Astrocyte of the spinal cord (primary cell): ENCODE measurements at regions not wholly inside any gene's neighbourhood (a gene's known extent, or its start where the extent isn't known, plus 50 kb on each side); places are given as distances from the start of the nearest gene placed in this dataset.

ENCODE experiments used
- DNase-seq: peaks from one replicate; pipeline ENCODE4 v3.0.0; 2011; ENCODE audit warnings: low read depth, low spot score
- H3K4me3 ChIP-seq: 2 replicates; pipeline ENCODE4 v1.5.1; 2011; ENCODE audit warnings: low read depth, mild to moderate bottlenecking, low read length, moderate library complexity
- in situ Hi-C: cut with HindIII; loops from 2 replicates; pipeline ENCODE4 v1.10.0; 2017; ENCODE audit warnings: low sequenced_read_pairs
- TF ChIP-seq, protein P1 (sequence below): IDR thresholded peaks from 2 replicates; pipeline ENCODE4 v1.5.1; 2012; ENCODE audit warnings: low read depth, mild to moderate bottlenecking, low read length, inconsistent platforms

DNA sequence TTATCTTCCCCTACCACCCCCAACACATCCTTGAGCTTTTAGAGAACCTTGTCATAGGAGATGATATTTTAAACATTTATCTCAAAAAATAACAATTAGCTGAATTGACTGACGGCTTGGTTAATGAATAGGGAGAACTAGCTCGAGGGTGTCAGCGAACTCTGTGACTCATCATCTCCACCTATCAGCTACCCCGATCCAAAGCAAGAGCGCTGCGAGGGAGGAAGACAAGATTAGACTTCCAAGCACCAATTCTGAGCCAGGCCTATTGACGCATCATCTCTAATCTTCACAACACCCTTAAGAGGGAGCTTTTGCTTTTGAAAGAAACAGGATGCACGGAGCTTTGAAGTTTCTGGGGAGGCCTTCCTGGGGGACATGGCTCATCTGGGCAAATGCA lies 51.0 kb upstream of the GALNT18 start:
- no peak for DNase-seq
- no peak overlapping the region for H3K4me3 ChIP-seq
- in situ Hi-C loops: no loop called here
- TF ChIP-seq, protein P1, sequence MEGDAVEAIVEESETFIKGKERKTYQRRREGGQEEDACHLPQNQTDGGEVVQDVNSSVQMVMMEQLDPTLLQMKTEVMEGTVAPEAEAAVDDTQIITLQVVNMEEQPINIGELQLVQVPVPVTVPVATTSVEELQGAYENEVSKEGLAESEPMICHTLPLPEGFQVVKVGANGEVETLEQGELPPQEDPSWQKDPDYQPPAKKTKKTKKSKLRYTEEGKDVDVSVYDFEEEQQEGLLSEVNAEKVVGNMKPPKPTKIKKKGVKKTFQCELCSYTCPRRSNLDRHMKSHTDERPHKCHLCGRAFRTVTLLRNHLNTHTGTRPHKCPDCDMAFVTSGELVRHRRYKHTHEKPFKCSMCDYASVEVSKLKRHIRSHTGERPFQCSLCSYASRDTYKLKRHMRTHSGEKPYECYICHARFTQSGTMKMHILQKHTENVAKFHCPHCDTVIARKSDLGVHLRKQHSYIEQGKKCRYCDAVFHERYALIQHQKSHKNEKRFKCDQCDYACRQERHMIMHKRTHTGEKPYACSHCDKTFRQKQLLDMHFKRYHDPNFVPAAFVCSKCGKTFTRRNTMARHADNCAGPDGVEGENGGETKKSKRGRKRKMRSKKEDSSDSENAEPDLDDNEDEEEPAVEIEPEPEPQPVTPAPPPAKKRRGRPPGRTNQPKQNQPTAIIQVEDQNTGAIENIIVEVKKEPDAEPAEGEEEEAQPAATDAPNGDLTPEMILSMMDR: no peak

DNA sequence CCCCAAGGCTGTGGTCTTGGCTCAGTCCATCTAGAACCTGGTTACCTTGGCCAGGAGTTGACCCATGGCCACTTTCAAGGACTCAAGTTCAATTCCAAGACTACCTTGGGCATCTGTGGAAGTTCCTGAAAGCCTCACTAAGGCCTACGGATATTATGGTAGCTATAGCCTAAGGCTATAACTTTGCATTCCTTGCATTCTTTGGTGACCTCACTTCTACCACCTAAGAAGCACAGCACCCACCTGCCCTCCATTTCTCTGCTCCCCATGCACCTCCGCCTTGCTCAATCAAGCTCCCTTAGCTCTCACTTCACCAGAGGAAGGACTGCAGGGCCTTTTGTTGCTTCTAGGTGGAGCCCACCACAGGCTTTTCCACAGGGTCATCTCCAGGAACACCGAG lies 50.3 kb upstream of the GALNT18 start:
- TF ChIP-seq, protein P1: no peak
- H3K4me3 ChIP-seq: no peak overlapping the region
- in situ Hi-C loops: no loop called here
- DNase-seq: no peak
